ENCODE measurements at regions not wholly inside any gene's neighbourhood (a gene's known extent, or its start where the extent isn't known, plus 50 kb on each side); places are given as distances from the start of the nearest gene placed in this dataset.

GRCh38 chr7:45365341-45365740, 207.8 kb downstream of the RAMP3 start:
- Histone ChIP-seq H3K27me3 (ENCODE audit: insufficient read depth, insufficient read length) (no peaks in the 10 kb centered on the region), H3K9ac (ENCODE audit: insufficient read length, low read depth) (no peak overlapping the region), H3K4me1 (ENCODE audit: insufficient read depth, insufficient read length) (peaks cover 2% of the 10 kb centered on the region), H3K36me3 (ENCODE audit: insufficient read depth, insufficient read length, low read length) (no peaks in the 10 kb centered on the region), H3K9me3 (ENCODE audit: insufficient read depth, low read length) (no peaks in the 10 kb centered on the region), H3K4me3 (ENCODE audit: insufficient read length, low read depth) (no peak overlapping the region)
- DNase-seq (ENCODE audit: low read depth, low spot score), result no peak
- no peak for TF ChIP-seq SUZ12 (IDR thresholded peaks at IDR 0.05; ENCODE audit: extremely low read depth, insufficient read depth, insufficient read length)
- TF ChIP-seq YY1 (IDR thresholded peaks at IDR 0.05; ENCODE audit: insufficient read depth, insufficient read length), result no peak
- no peak for TF ChIP-seq ZNF274 (IDR thresholded peaks at IDR 0.05; ENCODE audit: low read depth, low read length)

GRCh38 chr7:45366475-45366874, 207.7 kb upstream of the ADCY1 start:
- Histone ChIP-seq H3K36me3 (ENCODE audit: insufficient read depth, insufficient read length, low read length) (no peaks in the 10 kb centered on the region), H3K4me3 (ENCODE audit: insufficient read length, low read depth) (no peak overlapping the region), H3K9ac (ENCODE audit: insufficient read length, low read depth) (no peak overlapping the region), H3K4me1 (ENCODE audit: insufficient read depth, insufficient read length) (peaks cover 2% of the 10 kb centered on the region), H3K27me3 (ENCODE audit: insufficient read depth, insufficient read length) (no peaks in the 10 kb centered on the region), H3K9me3 (ENCODE audit: insufficient read depth, low read length) (no peaks in the 10 kb centered on the region)
- DNase-seq (ENCODE audit: low read depth, low spot score), result no peak
- no peak for TF ChIP-seq SUZ12 (IDR thresholded peaks at IDR 0.05; ENCODE audit: extremely low read depth, insufficient read depth, insufficient read length)
- no peak for TF ChIP-seq YY1 (IDR thresholded peaks at IDR 0.05; ENCODE audit: insufficient read depth, insufficient read length)
- no peak for TF ChIP-seq ZNF274 (IDR thresholded peaks at IDR 0.05; ENCODE audit: low read depth, low read length)

- TF ChIP-seq YY1 (IDR thresholded peaks at IDR 0.05; ENCODE audit: insufficient read depth, insufficient read length) (no peak), ZNF274 (IDR thresholded peaks at IDR 0.05; ENCODE audit: low read depth, low read length) (no peak), SUZ12 (IDR thresholded peaks at IDR 0.05; ENCODE audit: extremely low read depth, insufficient read depth, insufficient read length) (no peak)
- H3K9me3 ChIP-seq (ENCODE audit: insufficient read depth, low read length), result no peaks in the 10 kb centered on the region
- DNase-seq (ENCODE audit: low read depth, low spot score), result no peak
- H3K36me3 ChIP-seq (ENCODE audit: insufficient read depth, insufficient read length, low read length), result no peaks in the 10 kb centered on the region
- H3K27me3 ChIP-seq (ENCODE audit: insufficient read depth, insufficient read length), result no peaks in the 10 kb centered on the region
- H3K4me3 ChIP-seq (ENCODE audit: insufficient read length, low read depth), result no peak overlapping the region
- H3K9ac ChIP-seq (ENCODE audit: insufficient read length, low read depth), result no peak overlapping the region
- peaks cover 2% of the 10 kb centered on the region for H3K4me1 ChIP-seq (ENCODE audit: insufficient read depth, insufficient read length)
These were observed 207.1 kb upstream of the ADCY1 start for GRCh38 chr7:45367026-45367425.

GRCh38 chr7:45368129-45368807, 205.9 kb upstream of the ADCY1 start:
- Histone ChIP-seq H3K9me3 (ENCODE audit: insufficient read depth, low read length) (no peaks in the 10 kb centered on the region), H3K36me3 (ENCODE audit: insufficient read depth, insufficient read length, low read length) (no peaks in the 10 kb centered on the region), H3K27me3 (ENCODE audit: insufficient read depth, insufficient read length) (no peaks in the 10 kb centered on the region), H3K4me3 (ENCODE audit: insufficient read length, low read depth) (no peak overlapping the region), H3K4me1 (ENCODE audit: insufficient read depth, insufficient read length) (peaks cover 2% of the 10 kb centered on the region), H3K9ac (ENCODE audit: insufficient read length, low read depth) (no peak overlapping the region)
- TF ChIP-seq SUZ12 (IDR thresholded peaks at IDR 0.05; ENCODE audit: extremely low read depth, insufficient read depth, insufficient read length), result no peak
- TF ChIP-seq ZNF274 (IDR thresholded peaks at IDR 0.05; ENCODE audit: low read depth, low read length), result no peak
- TF ChIP-seq YY1 (IDR thresholded peaks at IDR 0.05; ENCODE audit: insufficient read depth, insufficient read length), result no peak
- DNase-seq (ENCODE audit: low read depth, low spot score), result no peak

GRCh38 chr7:45384499-45384898, 189.7 kb upstream of the ADCY1 start:
- no peak overlapping the region for H3K9ac ChIP-seq (ENCODE audit: insufficient read length, low read depth)
- H3K27me3 ChIP-seq (ENCODE audit: insufficient read depth, insufficient read length), result no peaks in the 10 kb centered on the region
- no peak for DNase-seq (ENCODE audit: low read depth, low spot score)
- H3K36me3 ChIP-seq (ENCODE audit: insufficient read depth, insufficient read length, low read length), result no peaks in the 10 kb centered on the region
- TF ChIP-seq ZNF274 (IDR thresholded peaks at IDR 0.05; ENCODE audit: low read depth, low read length) (no peak), SUZ12 (IDR thresholded peaks at IDR 0.05; ENCODE audit: extremely low read depth, insufficient read depth, insufficient read length) (no peak), YY1 (IDR thresholded peaks at IDR 0.05; ENCODE audit: insufficient read depth, insufficient read length) (no peak)
- H3K4me1 ChIP-seq (ENCODE audit: insufficient read depth, insufficient read length), result no peaks in the 10 kb centered on the region
- peaks cover 14% of the 10 kb centered on the region for H3K9me3 ChIP-seq (ENCODE audit: insufficient read depth, low read length)
- no peak overlapping the region for H3K4me3 ChIP-seq (ENCODE audit: insufficient read length, low read depth)

- H3K9me3 ChIP-seq (ENCODE audit: insufficient read depth, low read length), result peaks cover 15% of the 10 kb centered on the region
These were observed 186.3 kb upstream of the ADCY1 start for GRCh38 chr7:45387837-45388236.

GRCh38 chr7:45389073-45389872, 184.9 kb upstream of the ADCY1 start:
- no peaks in the 10 kb centered on the region for H3K27me3 ChIP-seq (ENCODE audit: insufficient read depth, insufficient read length)
- no peak overlapping the region for H3K9ac ChIP-seq (ENCODE audit: insufficient read length, low read depth)
- H3K4me3 ChIP-seq (ENCODE audit: insufficient read length, low read depth), result no peak overlapping the region
- TF ChIP-seq YY1 (IDR thresholded peaks at IDR 0.05; ENCODE audit: insufficient read depth, insufficient read length), result no peak
- no peak for TF ChIP-seq ZNF274 (IDR thresholded peaks at IDR 0.05; ENCODE audit: low read depth, low read length)
- no peak for TF ChIP-seq SUZ12 (IDR thresholded peaks at IDR 0.05; ENCODE audit: extremely low read depth, insufficient read depth, insufficient read length)
- H3K4me1 ChIP-seq (ENCODE audit: insufficient read depth, insufficient read length), result no peaks in the 10 kb centered on the region
- H3K9me3 ChIP-seq (ENCODE audit: insufficient read depth, low read length), result peaks cover 17% of the 10 kb centered on the region
- DNase-seq (ENCODE audit: low read depth, low spot score), result no peak
- no peaks in the 10 kb centered on the region for H3K36me3 ChIP-seq (ENCODE audit: insufficient read depth, insufficient read length, low read length)

More at GRCh38 chr7:45387837-45388236, 186.3 kb upstream of the ADCY1 start:
- no peaks in the 10 kb centered on the region for H3K27me3 ChIP-seq (ENCODE audit: insufficient read depth, insufficient read length)
- H3K9ac ChIP-seq (ENCODE audit: insufficient read length, low read depth), result no peak overlapping the region
- no peak for DNase-seq (ENCODE audit: low read depth, low spot score)
- no peak for TF ChIP-seq YY1 (IDR thresholded peaks at IDR 0.05; ENCODE audit: insufficient read depth, insufficient read length)
- no peak for TF ChIP-seq SUZ12 (IDR thresholded peaks at IDR 0.05; ENCODE audit: extremely low read depth, insufficient read depth, insufficient read length)
- TF ChIP-seq ZNF274 (IDR thresholded peaks at IDR 0.05; ENCODE audit: low read depth, low read length), result no peak
- no peaks in the 10 kb centered on the region for H3K36me3 ChIP-seq (ENCODE audit: insufficient read depth, insufficient read length, low read length)
- no peak overlapping the region for H3K4me3 ChIP-seq (ENCODE audit: insufficient read length, low read depth)
- no peaks in the 10 kb centered on the region for H3K4me1 ChIP-seq (ENCODE audit: insufficient read depth, insufficient read length)
